ENCODE measurements at regions not wholly inside any gene's neighbourhood (a gene's known extent, or its start where the extent isn't known, plus 50 kb on each side); places are given as distances from the start of the nearest gene placed in this dataset.

DNA sequence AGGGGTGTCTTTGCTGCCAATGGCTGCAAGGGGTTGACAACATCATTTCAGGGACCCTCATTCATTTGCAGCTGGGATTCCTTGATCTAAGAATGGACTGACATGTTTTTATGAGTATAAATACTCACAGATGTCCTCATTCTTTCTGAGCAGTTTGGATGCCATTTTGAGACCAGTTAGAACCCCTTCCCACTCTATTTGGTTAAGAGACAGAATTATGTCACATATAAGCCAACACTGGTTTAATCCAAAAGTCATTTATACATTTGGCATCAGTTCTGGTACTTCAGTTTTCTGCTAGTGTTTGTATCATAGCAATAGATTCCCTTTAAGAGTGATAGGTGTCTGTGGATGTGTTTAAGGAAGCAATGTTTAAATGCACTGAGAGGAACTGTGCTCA, 248.8 kb downstream of the SAMD5 start:
- no peak overlapping the region for H3K4me3 Mint-ChIP-seq
- H3K27me3 Mint-ChIP-seq: peaks cover 0 to 6% (median 0%) of the 10 kb centered on the region in 5 donors
- Histone ChIP-seq H3K36me3 (ENCODE audit: control insufficient read depth in 2 of 3, insufficient read depth in 3 of 3, low read length in 3 of 3) (no peaks in the 10 kb centered on the region), H3K27me3 (ENCODE audit: control insufficient read depth in 2 of 2, insufficient read depth in 2 of 2, low read length in 2 of 2) (no peaks in the 10 kb centered on the region), H3K27ac (ENCODE audit: low read depth, low read length) (no peak overlapping the region), H3K4me3 (ENCODE audit: low read length) (no peak overlapping the region), H3K9me3 (ENCODE audit: control insufficient read depth in 2 of 3, low read length in 3 of 3) (no peaks in the 10 kb centered on the region), H3K4me1 (ENCODE audit: control insufficient read depth in 2 of 2, insufficient read depth in 2 of 2, low read length in 2 of 2) (no peaks in the 10 kb centered on the region)
- ATAC-seq (no peak), DNase-seq (no peak)
- ChIA-PET POLR2A (no interaction called here), CTCF (no interaction called here)
- no peaks in the 10 kb centered on the region for H3K4me1 Mint-ChIP-seq
- H3K36me3 Mint-ChIP-seq: no peaks in the 10 kb centered on the region
- intact Hi-C loops (cut with micrococcal nuclease): no loop called here
- H3K27ac Mint-ChIP-seq: no peak overlapping the region
- H3K9me3 Mint-ChIP-seq: peaks cover 0 to 16% (median 2%) of the 10 kb centered on the region in 11 donors

DNA sequence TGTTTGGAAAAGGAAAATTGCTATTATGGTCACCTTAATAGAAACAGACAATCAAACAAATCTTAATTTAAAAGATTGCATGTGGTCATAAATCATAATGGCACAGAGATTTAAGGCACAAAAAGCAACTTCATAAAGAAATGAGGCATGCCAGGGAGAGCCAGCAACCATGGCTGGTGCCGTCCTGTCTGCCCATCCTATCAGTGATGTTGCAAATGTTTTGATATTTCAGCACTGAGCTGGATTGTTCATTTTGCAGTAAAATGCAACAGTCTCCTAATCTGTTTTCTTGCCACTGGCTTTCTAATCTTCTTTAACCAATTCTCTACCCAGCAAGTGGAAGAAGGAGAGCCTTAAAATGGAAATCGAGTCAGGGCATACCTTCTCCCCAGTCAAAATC, 249.8 kb downstream of the SAMD5 start:
- no peaks in the 10 kb centered on the region for H3K36me3 Mint-ChIP-seq
- intact Hi-C loops (cut with micrococcal nuclease): no loop called here
- Histone ChIP-seq H3K27ac (ENCODE audit: low read depth, low read length) (no peak overlapping the region), H3K4me3 (ENCODE audit: low read length) (no peak overlapping the region), H3K4me1 (ENCODE audit: control insufficient read depth in 2 of 2, insufficient read depth in 2 of 2, low read length in 2 of 2) (no peaks in the 10 kb centered on the region), H3K27me3 (ENCODE audit: control insufficient read depth in 2 of 2, insufficient read depth in 2 of 2, low read length in 2 of 2) (no peaks in the 10 kb centered on the region), H3K9me3 (ENCODE audit: control insufficient read depth in 2 of 3, low read length in 3 of 3) (no peaks in the 10 kb centered on the region), H3K36me3 (ENCODE audit: control insufficient read depth in 2 of 3, insufficient read depth in 3 of 3, low read length in 3 of 3) (no peaks in the 10 kb centered on the region)
- no peak overlapping the region for H3K27ac Mint-ChIP-seq
- H3K4me3 Mint-ChIP-seq: no peak overlapping the region
- no peak for ATAC-seq
- peaks cover 0 to 6% (median 0%) of the 10 kb centered on the region in 5 donors for H3K27me3 Mint-ChIP-seq
- ChIA-PET CTCF (no interaction called here), POLR2A (no interaction called here)
- no peaks in the 10 kb centered on the region for H3K4me1 Mint-ChIP-seq
- H3K9me3 Mint-ChIP-seq: peaks cover 0 to 16% (median 2%) of the 10 kb centered on the region in 11 donors
- no peak for DNase-seq

DNA sequence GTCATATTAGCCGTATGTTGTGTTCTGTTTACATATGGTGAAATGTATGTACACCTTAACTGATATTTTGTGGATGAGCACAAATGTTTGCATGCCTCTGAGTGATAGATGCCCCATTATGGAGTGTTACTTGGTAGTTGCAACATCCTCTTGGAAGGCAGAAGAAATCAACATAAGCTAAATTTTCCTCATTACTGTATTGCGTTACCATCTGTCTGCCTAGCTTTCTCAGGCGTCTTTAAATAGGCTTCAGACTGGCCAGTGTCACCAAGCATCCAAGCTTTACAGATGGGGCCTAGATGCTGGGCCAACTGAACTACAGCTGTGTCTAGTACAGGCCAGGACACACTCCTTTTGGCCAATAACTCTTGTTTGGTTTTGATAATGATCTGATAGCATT, 250.6 kb downstream of the SAMD5 start:
- no peak overlapping the region for H3K27ac Mint-ChIP-seq
- ChIA-PET CTCF (interaction anchor here (0.7 kb wide), 1 partner anchor 14 kb away, joined by 3 read pairs; no protein-coding TSS in a partner anchor), POLR2A (no interaction called here)
- Histone ChIP-seq H3K4me3 (ENCODE audit: low read length) (no peak overlapping the region), H3K27ac (ENCODE audit: low read depth, low read length) (no peak overlapping the region), H3K36me3 (ENCODE audit: control insufficient read depth in 2 of 3, insufficient read depth in 3 of 3, low read length in 3 of 3) (no peaks in the 10 kb centered on the region), H3K9me3 (ENCODE audit: control insufficient read depth in 2 of 3, low read length in 3 of 3) (no peaks in the 10 kb centered on the region), H3K27me3 (ENCODE audit: control insufficient read depth in 2 of 2, insufficient read depth in 2 of 2, low read length in 2 of 2) (no peaks in the 10 kb centered on the region), H3K4me1 (ENCODE audit: control insufficient read depth in 2 of 2, insufficient read depth in 2 of 2, low read length in 2 of 2) (no peaks in the 10 kb centered on the region)
- no peak for ATAC-seq
- no peak overlapping the region for H3K4me3 Mint-ChIP-seq
- intact Hi-C loops (cut with micrococcal nuclease): no loop called here
- H3K9me3 Mint-ChIP-seq: peaks cover 0 to 16% (median 0%) of the 10 kb centered on the region in 11 donors
- H3K36me3 Mint-ChIP-seq: no peaks in the 10 kb centered on the region
- DNase-seq: no peak
- peaks cover 0 to 6% (median 0%) of the 10 kb centered on the region in 5 donors for H3K27me3 Mint-ChIP-seq
- H3K4me1 Mint-ChIP-seq: no peaks in the 10 kb centered on the region

DNA sequence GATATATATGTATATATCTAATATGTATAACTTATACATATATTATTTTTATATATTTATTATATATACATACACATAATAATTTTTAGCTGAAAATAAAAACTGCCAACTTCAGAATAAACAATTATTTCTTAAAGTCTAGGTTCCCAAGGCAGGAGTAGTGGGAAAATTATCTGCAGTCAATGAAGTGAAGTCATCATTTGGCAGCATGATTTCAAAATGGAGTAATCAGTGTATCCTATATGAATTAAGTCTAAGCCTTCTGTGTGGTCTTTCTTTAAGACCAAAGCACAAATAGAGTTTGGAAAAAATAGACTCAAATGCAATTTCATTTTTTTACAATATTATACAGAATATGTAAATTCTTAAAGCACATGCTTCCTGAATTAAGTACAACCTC, 251.0 kb downstream of the SAMD5 start:
- H3K27ac Mint-ChIP-seq: no peak overlapping the region
- Histone ChIP-seq H3K4me1 (ENCODE audit: control insufficient read depth in 2 of 2, insufficient read depth in 2 of 2, low read length in 2 of 2) (no peaks in the 10 kb centered on the region), H3K27me3 (ENCODE audit: control insufficient read depth in 2 of 2, insufficient read depth in 2 of 2, low read length in 2 of 2) (no peaks in the 10 kb centered on the region), H3K4me3 (ENCODE audit: low read length) (no peak overlapping the region), H3K27ac (ENCODE audit: low read depth, low read length) (no peak overlapping the region), H3K36me3 (ENCODE audit: control insufficient read depth in 2 of 3, insufficient read depth in 3 of 3, low read length in 3 of 3) (no peaks in the 10 kb centered on the region), H3K9me3 (ENCODE audit: control insufficient read depth in 2 of 3, low read length in 3 of 3) (no peaks in the 10 kb centered on the region)
- peaks cover 0 to 13% (median 0%) of the 10 kb centered on the region in 11 donors for H3K9me3 Mint-ChIP-seq
- CTCF ChIA-PET: interaction anchor here (0.7 kb wide), 1 partner anchor 14 kb away, joined by 3 read pairs; no protein-coding TSS in a partner anchor
- no peaks in the 10 kb centered on the region for H3K4me1 Mint-ChIP-seq
- H3K36me3 Mint-ChIP-seq: no peaks in the 10 kb centered on the region
- peaks cover 0 to 6% (median 0%) of the 10 kb centered on the region in 5 donors for H3K27me3 Mint-ChIP-seq
- ATAC-seq (no peak), DNase-seq (no peak)
- intact Hi-C loops (cut with micrococcal nuclease): no loop called here
- POLR2A ChIA-PET: no interaction called here
- H3K4me3 Mint-ChIP-seq: no peak overlapping the region

DNA sequence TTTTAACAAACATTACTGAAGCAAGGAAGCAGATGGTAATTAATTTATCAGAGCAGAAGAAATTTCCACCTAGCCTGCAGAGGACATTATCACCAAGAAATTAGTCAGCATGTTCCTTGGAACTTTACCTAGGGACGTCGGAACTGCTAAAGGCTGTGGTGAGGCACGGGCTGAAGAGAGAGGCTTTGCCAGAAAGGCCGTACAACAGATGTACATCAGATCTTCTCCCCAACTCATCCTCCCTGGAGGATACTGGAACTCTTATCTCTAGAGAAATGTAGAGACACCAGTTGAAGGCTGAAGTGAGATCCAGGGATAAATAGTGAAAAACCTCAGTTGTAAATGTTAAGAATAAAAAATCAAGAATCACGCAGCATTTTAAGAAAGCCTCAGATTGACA, 257.1 kb downstream of the SAMD5 start:
- H3K27ac ChIP-seq (ENCODE audit: low read depth, low read length): no peak overlapping the region
- H3K36me3 ChIP-seq (ENCODE audit: control insufficient read depth in 2 of 3, insufficient read depth in 3 of 3, low read length in 3 of 3): no peaks in the 10 kb centered on the region
- no peak overlapping the region for H3K4me3 ChIP-seq (ENCODE audit: low read length)
- Mint-ChIP-seq H3K4me3 (no peak overlapping the region), H3K9me3 (peaks cover 0 to 4% (median 0%) of the 10 kb centered on the region in 11 donors), H3K36me3 (no peaks in the 10 kb centered on the region), H3K27me3 (no peaks in the 10 kb centered on the region), H3K4me1 (no peaks in the 10 kb centered on the region), H3K27ac (no peak overlapping the region)
- no peaks in the 10 kb centered on the region for H3K27me3 ChIP-seq (ENCODE audit: control insufficient read depth in 2 of 2, insufficient read depth in 2 of 2, low read length in 2 of 2)
- intact Hi-C loops (cut with micrococcal nuclease): no loop called here
- ATAC-seq (no peak), DNase-seq (no peak)
- ChIA-PET CTCF (no interaction called here), POLR2A (no interaction called here)
- H3K4me1 ChIP-seq (ENCODE audit: control insufficient read depth in 2 of 2, insufficient read depth in 2 of 2, low read length in 2 of 2): no peaks in the 10 kb centered on the region
- no peaks in the 10 kb centered on the region for H3K9me3 ChIP-seq (ENCODE audit: control insufficient read depth in 2 of 3, low read length in 3 of 3)

DNA sequence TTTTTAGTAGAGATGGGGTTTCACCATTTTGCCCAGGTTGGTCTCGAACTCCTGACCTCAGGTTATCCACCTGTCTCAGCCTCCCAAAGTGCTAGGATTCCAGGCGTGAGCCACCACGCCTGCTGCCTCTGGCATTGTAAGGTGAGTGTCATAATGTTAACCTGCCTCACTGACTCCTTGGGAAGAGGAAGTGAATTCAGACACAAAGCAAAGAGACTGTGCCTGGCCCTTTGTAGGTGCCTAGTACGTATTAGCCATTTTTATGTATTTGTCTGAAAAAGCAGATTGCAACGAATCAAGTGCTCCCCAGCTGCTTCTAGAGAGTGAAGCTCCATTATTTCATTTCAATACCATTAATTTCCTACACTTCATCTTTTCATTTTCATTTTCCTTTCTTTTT, 260.5 kb downstream of the SAMD5 start:
- no peaks in the 10 kb centered on the region for H3K36me3 ChIP-seq (ENCODE audit: control insufficient read depth in 2 of 3, insufficient read depth in 3 of 3, low read length in 3 of 3)
- H3K4me1 ChIP-seq (ENCODE audit: control insufficient read depth in 2 of 2, insufficient read depth in 2 of 2, low read length in 2 of 2): no peaks in the 10 kb centered on the region
- Mint-ChIP-seq H3K27ac (no peak overlapping the region), H3K36me3 (no peaks in the 10 kb centered on the region), H3K4me1 (no peaks in the 10 kb centered on the region), H3K27me3 (no peaks in the 10 kb centered on the region), H3K9me3 (peaks cover 0 to 4% (median 0%) of the 10 kb centered on the region in 11 donors), H3K4me3 (no peak overlapping the region)
- POLR2A ChIA-PET: no interaction called here
- H3K27ac ChIP-seq (ENCODE audit: low read depth, low read length): no peak overlapping the region
- CTCF ChIA-PET: no interaction called here
- no peaks in the 10 kb centered on the region for H3K9me3 ChIP-seq (ENCODE audit: control insufficient read depth in 2 of 3, low read length in 3 of 3)
- intact Hi-C loops (cut with micrococcal nuclease): no loop called here
- ATAC-seq (no peak), DNase-seq (no peak)
- no peaks in the 10 kb centered on the region for H3K27me3 ChIP-seq (ENCODE audit: control insufficient read depth in 2 of 2, insufficient read depth in 2 of 2, low read length in 2 of 2)
- H3K4me3 ChIP-seq (ENCODE audit: low read length): no peak overlapping the region

DNA sequence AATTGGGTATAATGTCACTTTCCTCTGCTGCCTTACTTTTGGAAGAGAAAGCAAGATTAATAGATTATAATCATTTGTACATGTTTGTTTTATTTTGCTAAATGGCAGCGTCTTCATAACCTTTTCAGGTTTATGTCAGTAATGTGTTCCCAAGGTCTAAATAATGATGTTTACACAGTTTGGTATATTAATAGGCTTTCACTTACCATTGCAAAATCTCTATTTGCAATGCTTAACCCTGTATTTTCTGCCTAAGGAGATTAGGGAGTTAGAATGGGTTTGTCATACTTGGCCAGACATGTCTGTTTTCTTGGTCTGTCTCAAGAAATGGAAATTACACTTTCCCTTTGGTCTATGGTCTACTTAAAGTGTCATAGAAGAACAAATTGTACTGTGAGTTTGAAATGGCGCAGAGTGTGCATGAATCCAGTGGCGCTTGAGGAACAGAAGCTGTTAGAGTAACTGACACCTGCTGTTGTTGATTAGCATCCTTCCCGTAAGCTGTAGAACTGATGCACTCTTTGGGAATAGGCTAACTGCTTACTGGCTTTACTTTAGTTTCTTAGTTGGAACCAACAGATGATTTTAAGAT, 261.1 kb downstream of the SAMD5 start:
- no peaks in the 10 kb centered on the region for H3K27me3 ChIP-seq (ENCODE audit: control insufficient read depth in 2 of 2, insufficient read depth in 2 of 2, low read length in 2 of 2)
- POLR2A ChIA-PET: interaction anchor here (0.7 kb wide), 1 partner anchor 11 kb away, joined by 3 read pairs; no protein-coding TSS in a partner anchor
- Mint-ChIP-seq H3K4me3 (no peak overlapping the region), H3K9me3 (peaks cover 0 to 4% (median 0%) of the 10 kb centered on the region in 11 donors), H3K27ac (no peak overlapping the region), H3K4me1 (no peaks in the 10 kb centered on the region), H3K27me3 (no peaks in the 10 kb centered on the region), H3K36me3 (no peaks in the 10 kb centered on the region)
- CTCF ChIA-PET: interaction anchor here (0.7 kb wide), 1 partner anchor 418 kb away, joined by 3 read pairs; no protein-coding TSS in a partner anchor
- no peaks in the 10 kb centered on the region for H3K4me1 ChIP-seq (ENCODE audit: control insufficient read depth in 2 of 2, insufficient read depth in 2 of 2, low read length in 2 of 2)
- H3K4me3 ChIP-seq (ENCODE audit: low read length): no peak overlapping the region
- H3K9me3 ChIP-seq (ENCODE audit: control insufficient read depth in 2 of 3, low read length in 3 of 3): no peaks in the 10 kb centered on the region
- ATAC-seq (no peak), DNase-seq (no peak)
- intact Hi-C loops (cut with micrococcal nuclease): no loop called here
- H3K27ac ChIP-seq (ENCODE audit: low read depth, low read length): no peak overlapping the region
- no peaks in the 10 kb centered on the region for H3K36me3 ChIP-seq (ENCODE audit: control insufficient read depth in 2 of 3, insufficient read depth in 3 of 3, low read length in 3 of 3)

All from naive thymus-derived CD4-positive, alpha-beta T cell (primary cell).